Mesothelial cell of epicardium (in vitro differentiated cells): ENCODE measurements at regions not wholly inside any gene's neighbourhood (a gene's known extent, or its start where the extent isn't known, plus 50 kb on each side); places are given as distances from the start of the nearest gene placed in this dataset.

Source experiments
- DNase-seq, 2 experiments: peaks; one replicate each; pipeline ENCODE4 v3.0.0; 2021; ENCODE audit warnings: low spot score in 2 of 2; ENCODE audit not compliant: unreplicated experiment in 2 of 2
- H3K27ac Mint-ChIP-seq: 2 replicates; pipeline ENCODE4 v1.8.0; 2021; ENCODE audit warnings: mixed read lengths
- H3K27me3 Mint-ChIP-seq: 2 replicates; pipeline ENCODE4 v1.8.0; 2021; ENCODE audit warnings: low read depth, mixed read lengths
- H3K36me3 Mint-ChIP-seq: 2 replicates; pipeline ENCODE4 v1.8.0; 2021; ENCODE audit warnings: mixed read lengths
- H3K4me1 Mint-ChIP-seq: 2 replicates; pipeline ENCODE4 v1.8.0; 2021; ENCODE audit warnings: mixed read lengths
- H3K4me3 Mint-ChIP-seq: 2 replicates; pipeline ENCODE4 v1.8.0; 2021; ENCODE audit warnings: mild to moderate bottlenecking, moderate library complexity, mixed read lengths
- H3K9me3 Mint-ChIP-seq: 2 replicates; pipeline ENCODE4 v1.8.0; 2021; ENCODE audit warnings: mixed read lengths
- CTCF ChIP-seq: fragments of 200-600 bp; sonication (generic); IDR thresholded peaks from one replicate; pipeline ENCODE4 v1.5.0; 2021; ENCODE audit warnings: antibody characterized with exemption; ENCODE audit not compliant: unreplicated experiment

- H3K36me3 Mint-ChIP-seq: no peaks in the 10 kb centered on the region
- no peak for TF ChIP-seq CTCF
- no peaks in the 10 kb centered on the region for H3K9me3 Mint-ChIP-seq
- H3K27ac Mint-ChIP-seq: peak overlapping the region; percentile 58
- peaks cover 43% of the 10 kb centered on the region for H3K4me1 Mint-ChIP-seq
- no peaks in the 10 kb centered on the region for H3K27me3 Mint-ChIP-seq
- no peak for DNase-seq
- no peak overlapping the region for H3K4me3 Mint-ChIP-seq
These were observed 441.4 kb upstream of the ZNF507 start for GRCh38 chr19:31903979-31904378.

- peaks cover 54% of the 10 kb centered on the region for H3K4me1 Mint-ChIP-seq
- no peak for DNase-seq
These were observed 439.1 kb upstream of the ZNF507 start for GRCh38 chr19:31906111-31906871.

GRCh38 chr19:31907661-31908060, 437.7 kb upstream of the ZNF507 start:
- Mint-ChIP-seq H3K9me3 (no peaks in the 10 kb centered on the region), H3K36me3 (no peaks in the 10 kb centered on the region), H3K4me3 (no peak overlapping the region), H3K27ac (peak overlapping the region; percentile 79), H3K27me3 (no peaks in the 10 kb centered on the region), H3K4me1 (peaks cover 59% of the 10 kb centered on the region)
- DNase-seq: no peak
- TF ChIP-seq CTCF: no peak

More at GRCh38 chr19:31906111-31906871, 439.1 kb upstream of the ZNF507 start:
- Mint-ChIP-seq H3K4me3 (no peak overlapping the region), H3K9me3 (no peaks in the 10 kb centered on the region), H3K36me3 (no peaks in the 10 kb centered on the region), H3K27ac (peak overlapping the region; percentile 91), H3K27me3 (no peaks in the 10 kb centered on the region)
- no peak for TF ChIP-seq CTCF

- Mint-ChIP-seq H3K9me3 (no peaks in the 10 kb centered on the region), H3K27ac (peak overlapping the region; percentile 79), H3K27me3 (no peaks in the 10 kb centered on the region), H3K4me1 (peaks cover 57% of the 10 kb centered on the region), H3K4me3 (no peak overlapping the region), H3K36me3 (no peaks in the 10 kb centered on the region)
- no peak for DNase-seq
- no peak for TF ChIP-seq CTCF
These were observed 437.3 kb upstream of the ZNF507 start for GRCh38 chr19:31908080-31908479.

- Mint-ChIP-seq H3K36me3 (no peaks in the 10 kb centered on the region), H3K9me3 (no peaks in the 10 kb centered on the region), H3K27me3 (no peaks in the 10 kb centered on the region)
These were observed 436.7 kb upstream of the ZNF507 start for GRCh38 chr19:31908496-31909225.

More at GRCh38 chr19:31908496-31909225, 436.7 kb upstream of the ZNF507 start:
- H3K27ac Mint-ChIP-seq: peak overlapping the region; percentile 79
- no peak for DNase-seq
- H3K4me3 Mint-ChIP-seq: no peak overlapping the region
- peaks cover 53% of the 10 kb centered on the region for H3K4me1 Mint-ChIP-seq
- TF ChIP-seq CTCF: no peak
